ENCODE measurements at regions not wholly inside any gene's neighbourhood (a gene's known extent, or its start where the extent isn't known, plus 50 kb on each side); places are given as distances from the start of the nearest gene placed in this dataset.

DNA sequence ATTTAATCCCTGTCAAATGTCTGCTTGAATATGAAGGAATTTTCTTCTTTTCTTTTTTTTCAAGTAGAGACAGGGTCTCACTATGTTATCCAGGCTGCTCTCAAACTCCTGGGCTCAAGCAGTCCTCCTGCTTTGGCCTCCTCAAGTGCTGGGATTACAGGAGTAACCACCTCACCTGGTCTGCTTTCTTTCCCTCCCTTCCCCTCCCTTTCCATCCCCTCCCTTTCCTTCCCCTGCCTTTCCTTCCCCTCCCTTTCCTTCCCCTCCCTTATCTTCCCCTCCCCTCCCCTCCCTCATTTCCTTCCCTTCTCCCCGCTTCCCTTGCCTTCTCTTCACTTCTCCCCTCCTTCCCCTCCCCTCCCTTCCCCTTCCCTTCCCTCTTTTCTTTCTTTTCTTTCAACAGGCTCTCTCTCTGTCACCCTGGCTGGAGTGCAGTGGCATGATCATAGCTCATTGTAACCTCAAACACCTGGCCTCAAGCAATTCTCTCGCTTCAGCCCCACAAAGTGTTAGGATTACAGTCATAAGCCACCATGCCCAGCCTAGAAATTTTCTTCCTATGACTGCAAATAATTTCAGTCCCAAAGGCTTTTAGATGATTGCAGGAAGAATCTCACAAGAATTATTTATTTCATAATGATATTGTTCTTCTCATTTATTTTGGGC, 168.9 kb downstream of the AASDH start:
- TF ChIP-seq, protein P1, sequence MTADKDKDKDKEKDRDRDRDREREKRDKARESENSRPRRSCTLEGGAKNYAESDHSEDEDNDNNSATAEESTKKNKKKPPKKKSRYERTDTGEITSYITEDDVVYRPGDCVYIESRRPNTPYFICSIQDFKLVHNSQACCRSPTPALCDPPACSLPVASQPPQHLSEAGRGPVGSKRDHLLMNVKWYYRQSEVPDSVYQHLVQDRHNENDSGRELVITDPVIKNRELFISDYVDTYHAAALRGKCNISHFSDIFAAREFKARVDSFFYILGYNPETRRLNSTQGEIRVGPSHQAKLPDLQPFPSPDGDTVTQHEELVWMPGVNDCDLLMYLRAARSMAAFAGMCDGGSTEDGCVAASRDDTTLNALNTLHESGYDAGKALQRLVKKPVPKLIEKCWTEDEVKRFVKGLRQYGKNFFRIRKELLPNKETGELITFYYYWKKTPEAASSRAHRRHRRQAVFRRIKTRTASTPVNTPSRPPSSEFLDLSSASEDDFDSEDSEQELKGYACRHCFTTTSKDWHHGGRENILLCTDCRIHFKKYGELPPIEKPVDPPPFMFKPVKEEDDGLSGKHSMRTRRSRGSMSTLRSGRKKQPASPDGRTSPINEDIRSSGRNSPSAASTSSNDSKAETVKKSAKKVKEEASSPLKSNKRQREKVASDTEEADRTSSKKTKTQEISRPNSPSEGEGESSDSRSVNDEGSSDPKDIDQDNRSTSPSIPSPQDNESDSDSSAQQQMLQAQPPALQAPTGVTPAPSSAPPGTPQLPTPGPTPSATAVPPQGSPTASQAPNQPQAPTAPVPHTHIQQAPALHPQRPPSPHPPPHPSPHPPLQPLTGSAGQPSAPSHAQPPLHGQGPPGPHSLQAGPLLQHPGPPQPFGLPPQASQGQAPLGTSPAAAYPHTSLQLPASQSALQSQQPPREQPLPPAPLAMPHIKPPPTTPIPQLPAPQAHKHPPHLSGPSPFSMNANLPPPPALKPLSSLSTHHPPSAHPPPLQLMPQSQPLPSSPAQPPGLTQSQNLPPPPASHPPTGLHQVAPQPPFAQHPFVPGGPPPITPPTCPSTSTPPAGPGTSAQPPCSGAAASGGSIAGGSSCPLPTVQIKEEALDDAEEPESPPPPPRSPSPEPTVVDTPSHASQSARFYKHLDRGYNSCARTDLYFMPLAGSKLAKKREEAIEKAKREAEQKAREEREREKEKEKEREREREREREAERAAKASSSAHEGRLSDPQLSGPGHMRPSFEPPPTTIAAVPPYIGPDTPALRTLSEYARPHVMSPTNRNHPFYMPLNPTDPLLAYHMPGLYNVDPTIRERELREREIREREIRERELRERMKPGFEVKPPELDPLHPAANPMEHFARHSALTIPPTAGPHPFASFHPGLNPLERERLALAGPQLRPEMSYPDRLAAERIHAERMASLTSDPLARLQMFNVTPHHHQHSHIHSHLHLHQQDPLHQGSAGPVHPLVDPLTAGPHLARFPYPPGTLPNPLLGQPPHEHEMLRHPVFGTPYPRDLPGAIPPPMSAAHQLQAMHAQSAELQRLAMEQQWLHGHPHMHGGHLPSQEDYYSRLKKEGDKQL (CRISPR knock-in tag; IDR thresholded peaks at IDR 0.05; ENCODE audit: low read depth), result no peak
- no peak for TF ChIP-seq ZMYM4 (CRISPR knock-in tag; IDR thresholded peaks at IDR 0.05)
- TF ChIP-seq, protein P2, sequence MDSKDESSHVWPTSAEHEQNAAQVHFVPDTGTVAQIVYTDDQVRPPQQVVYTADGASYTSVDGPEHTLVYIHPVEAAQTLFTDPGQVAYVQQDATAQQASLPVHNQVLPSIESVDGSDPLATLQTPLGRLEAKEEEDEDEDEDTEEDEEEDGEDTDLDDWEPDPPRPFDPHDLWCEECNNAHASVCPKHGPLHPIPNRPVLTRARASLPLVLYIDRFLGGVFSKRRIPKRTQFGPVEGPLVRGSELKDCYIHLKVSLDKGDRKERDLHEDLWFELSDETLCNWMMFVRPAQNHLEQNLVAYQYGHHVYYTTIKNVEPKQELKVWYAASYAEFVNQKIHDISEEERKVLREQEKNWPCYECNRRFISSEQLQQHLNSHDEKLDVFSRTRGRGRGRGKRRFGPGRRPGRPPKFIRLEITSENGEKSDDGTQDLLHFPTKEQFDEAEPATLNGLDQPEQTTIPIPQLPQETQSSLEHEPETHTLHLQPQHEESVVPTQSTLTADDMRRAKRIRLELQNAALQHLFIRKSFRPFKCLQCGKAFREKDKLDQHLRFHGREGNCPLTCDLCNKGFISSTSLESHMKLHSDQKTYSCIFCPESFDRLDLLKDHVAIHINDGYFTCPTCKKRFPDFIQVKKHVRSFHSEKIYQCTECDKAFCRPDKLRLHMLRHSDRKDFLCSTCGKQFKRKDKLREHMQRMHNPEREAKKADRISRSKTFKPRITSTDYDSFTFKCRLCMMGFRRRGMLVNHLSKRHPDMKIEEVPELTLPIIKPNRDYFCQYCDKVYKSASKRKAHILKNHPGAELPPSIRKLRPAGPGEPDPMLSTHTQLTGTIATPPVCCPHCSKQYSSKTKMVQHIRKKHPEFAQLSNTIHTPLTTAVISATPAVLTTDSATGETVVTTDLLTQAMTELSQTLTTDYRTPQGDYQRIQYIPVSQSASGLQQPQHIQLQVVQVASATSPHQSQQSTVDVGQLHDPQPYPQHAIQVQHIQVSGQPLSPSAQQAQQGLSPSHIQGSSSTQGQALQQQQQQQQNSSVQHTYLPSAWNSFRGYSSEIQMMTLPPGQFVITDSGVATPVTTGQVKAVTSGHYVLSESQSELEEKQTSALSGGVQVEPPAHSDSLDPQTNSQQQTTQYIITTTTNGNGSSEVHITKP (CRISPR knock-in tag; IDR thresholded peaks at IDR 0.05; ENCODE audit: low read depth), result no peak
- no peak for TF ChIP-seq ZZZ3 (CRISPR knock-in tag; IDR thresholded peaks at IDR 0.05; ENCODE audit: borderline replicate concordance)
- TF ChIP-seq, protein P3, sequence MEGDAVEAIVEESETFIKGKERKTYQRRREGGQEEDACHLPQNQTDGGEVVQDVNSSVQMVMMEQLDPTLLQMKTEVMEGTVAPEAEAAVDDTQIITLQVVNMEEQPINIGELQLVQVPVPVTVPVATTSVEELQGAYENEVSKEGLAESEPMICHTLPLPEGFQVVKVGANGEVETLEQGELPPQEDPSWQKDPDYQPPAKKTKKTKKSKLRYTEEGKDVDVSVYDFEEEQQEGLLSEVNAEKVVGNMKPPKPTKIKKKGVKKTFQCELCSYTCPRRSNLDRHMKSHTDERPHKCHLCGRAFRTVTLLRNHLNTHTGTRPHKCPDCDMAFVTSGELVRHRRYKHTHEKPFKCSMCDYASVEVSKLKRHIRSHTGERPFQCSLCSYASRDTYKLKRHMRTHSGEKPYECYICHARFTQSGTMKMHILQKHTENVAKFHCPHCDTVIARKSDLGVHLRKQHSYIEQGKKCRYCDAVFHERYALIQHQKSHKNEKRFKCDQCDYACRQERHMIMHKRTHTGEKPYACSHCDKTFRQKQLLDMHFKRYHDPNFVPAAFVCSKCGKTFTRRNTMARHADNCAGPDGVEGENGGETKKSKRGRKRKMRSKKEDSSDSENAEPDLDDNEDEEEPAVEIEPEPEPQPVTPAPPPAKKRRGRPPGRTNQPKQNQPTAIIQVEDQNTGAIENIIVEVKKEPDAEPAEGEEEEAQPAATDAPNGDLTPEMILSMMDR (CRISPR knock-in tag; IDR thresholded peaks at IDR 0.05), result no peak
- TF ChIP-seq, protein P4, sequence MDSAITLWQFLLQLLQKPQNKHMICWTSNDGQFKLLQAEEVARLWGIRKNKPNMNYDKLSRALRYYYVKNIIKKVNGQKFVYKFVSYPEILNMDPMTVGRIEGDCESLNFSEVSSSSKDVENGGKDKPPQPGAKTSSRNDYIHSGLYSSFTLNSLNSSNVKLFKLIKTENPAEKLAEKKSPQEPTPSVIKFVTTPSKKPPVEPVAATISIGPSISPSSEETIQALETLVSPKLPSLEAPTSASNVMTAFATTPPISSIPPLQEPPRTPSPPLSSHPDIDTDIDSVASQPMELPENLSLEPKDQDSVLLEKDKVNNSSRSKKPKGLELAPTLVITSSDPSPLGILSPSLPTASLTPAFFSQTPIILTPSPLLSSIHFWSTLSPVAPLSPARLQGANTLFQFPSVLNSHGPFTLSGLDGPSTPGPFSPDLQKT (CRISPR knock-in tag; IDR thresholded peaks at IDR 0.05; ENCODE audit: borderline replicate concordance), result no peak
- TF ChIP-seq KDM5A (IDR thresholded peaks at IDR 0.05; ENCODE audit: borderline replicate concordance, low read length), result no peak
- no peak for TF ChIP-seq TCF7L2 (IDR thresholded peaks at IDR 0.05; ENCODE audit: low read depth, low read length)
- TF ChIP-seq, protein P5, sequence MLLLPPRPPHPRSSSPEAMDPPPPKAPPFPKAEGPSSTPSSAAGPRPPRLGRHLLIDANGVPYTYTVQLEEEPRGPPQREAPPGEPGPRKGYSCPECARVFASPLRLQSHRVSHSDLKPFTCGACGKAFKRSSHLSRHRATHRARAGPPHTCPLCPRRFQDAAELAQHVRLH (CRISPR knock-in tag; IDR thresholded peaks at IDR 0.05; ENCODE audit: borderline replicate concordance, low read depth), result no peak
- TF ChIP-seq MATR3 (CRISPR knock-in tag; IDR thresholded peaks at IDR 0.05), result no peak

All from HepG2 (cell line).